UCSD-AML1 (cell line): ENCODE measurements at regions not wholly inside any gene's neighbourhood (a gene's known extent, or its start where the extent isn't known, plus 50 kb on each side); places are given as distances from the start of the nearest gene placed in this dataset.
"Not testable (repeated sequence)": the region's sequence is repeated elsewhere in the genome, so short reads cannot be mapped to it uniquely, and the experiment has no call there.

Experiments
- DNase-seq: peaks from one replicate; lab custom pipeline; 2025; ENCODE audit not compliant: unreplicated experiment; lab: John Stamatoyannopoulos, UW

DNA sequence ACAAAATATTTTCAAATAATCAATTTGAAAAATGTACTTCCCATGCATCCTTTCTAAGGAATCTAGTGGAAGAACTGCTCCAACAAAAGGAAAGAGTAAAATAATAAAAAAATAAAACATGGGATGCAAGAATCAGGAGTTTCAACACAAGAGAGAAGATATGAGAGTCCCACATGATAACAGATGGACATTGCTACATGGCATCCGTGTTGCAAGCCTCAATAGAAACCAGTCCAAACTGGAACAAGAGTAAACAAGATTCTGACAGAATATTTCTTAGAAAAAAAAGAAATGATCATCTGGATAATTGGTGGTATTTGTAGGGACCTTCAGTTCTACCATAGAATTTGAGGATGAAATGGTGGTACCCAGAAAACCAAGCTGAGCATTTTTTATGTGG is 186.8 kb downstream of the FRK start:
- no peak for DNase-seq

DNA sequence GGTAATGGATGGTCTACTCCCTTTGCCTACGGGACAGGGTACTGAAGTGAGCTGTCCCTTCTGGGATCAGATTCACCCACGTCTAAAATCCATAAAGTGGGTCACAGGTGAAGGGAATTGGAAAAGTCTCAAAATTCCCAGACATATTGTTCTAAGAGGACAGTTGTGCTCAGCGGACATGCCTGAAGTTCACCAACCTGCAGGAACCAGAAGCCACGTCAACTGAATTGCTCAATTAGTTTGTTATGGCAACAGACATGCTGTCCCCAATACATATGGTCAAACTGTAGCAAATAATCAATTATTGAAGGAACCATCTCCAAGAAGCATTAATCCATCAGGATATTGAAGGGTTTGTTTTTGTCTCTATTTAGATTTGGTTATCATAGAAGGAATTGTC is 190.2 kb downstream of the FRK start:
- DNase-seq = no peak

GRCh38 chr6:115865914-115866313 is 194.8 kb downstream of the FRK start:
- DNase-seq = no peak

GRCh38 chr6:115863211-115863610 is 197.5 kb downstream of the FRK start:
- no peak for DNase-seq

GRCh38 chr6:115861658-115862057 is 199.0 kb downstream of the FRK start:
- not testable (repeated sequence) for DNase-seq

GRCh38 chr6:115859577-115859976 is 201.1 kb downstream of the FRK start:
- not testable (repeated sequence) for DNase-seq

DNA sequence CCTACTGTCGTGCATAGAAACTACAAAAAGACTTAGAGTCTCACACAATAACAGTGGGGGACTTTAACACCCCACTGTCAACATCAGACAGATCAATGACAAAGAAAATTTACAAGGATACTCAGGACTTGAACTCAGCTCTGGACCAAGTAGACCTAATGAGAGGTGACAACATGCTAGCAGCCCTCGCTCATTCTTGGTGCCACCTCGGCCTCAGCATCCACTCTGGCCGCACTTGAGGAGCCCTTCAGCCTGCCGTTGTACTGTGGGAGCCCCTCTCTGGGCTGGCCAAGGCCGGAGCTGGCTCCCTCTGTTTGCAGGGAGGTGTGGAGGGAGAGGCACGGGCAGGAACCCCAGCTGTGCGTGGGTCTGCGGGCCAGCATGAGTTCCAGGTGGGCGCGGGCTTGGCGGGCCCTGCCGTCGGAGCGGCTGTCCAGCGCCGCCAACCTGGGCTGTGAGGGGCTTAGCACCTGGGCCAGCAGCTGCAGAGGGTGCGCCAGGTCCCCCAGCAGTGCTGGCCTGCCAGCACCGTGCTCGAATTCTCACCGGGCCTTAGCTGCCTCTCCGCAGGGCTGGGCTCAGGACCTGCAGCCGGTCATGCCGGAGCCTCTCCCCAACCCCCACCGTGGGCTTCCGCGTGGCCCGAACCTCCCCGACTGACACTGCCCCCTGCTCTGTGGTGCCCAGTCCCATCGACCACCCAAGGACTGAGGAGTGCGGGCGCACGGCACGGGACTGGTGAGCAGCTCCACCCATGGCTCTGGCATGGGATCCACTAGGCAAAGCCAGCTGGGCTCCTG is 205.6 kb downstream of the FRK start:
- no peak for DNase-seq

DNA sequence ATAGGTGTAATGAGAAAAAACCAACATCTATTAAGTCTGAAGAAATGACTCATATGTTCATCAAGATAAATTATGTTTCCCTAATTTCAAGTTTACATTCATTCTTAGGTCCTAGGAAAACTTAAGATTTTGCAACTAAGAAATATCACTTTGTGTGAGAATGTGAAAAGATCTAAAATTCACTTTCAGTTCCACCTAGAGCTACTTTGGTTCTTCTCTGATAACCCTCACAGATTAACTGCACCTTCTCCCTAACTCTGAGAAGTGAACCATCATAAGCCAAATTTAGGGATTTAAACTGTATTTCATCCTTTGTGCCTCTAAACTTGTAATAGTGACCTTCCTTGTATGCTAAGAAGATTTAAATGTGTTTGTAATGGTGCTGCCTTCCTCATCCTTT is 213.0 kb downstream of the FRK start:
- DNase-seq = no peak

DNA sequence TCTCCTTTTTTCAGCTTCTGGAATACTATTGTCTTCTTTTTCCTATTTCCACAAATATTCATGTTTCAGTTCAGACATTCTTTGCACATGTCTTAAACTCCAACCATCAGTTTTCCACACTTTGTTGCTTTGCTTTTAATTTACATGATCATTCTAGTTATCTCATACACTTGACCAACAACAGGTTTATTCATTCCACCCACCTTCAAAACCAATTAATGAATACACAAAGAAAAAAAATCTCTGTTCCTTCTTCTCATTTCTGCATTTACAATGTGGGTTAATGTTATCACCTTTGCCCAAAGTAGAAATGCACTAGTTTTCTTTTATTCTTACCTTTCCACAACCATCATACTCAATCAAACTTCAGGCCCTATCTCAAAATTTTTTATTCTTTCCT is 216.7 kb downstream of the FRK start:
- no peak for DNase-seq

DNA sequence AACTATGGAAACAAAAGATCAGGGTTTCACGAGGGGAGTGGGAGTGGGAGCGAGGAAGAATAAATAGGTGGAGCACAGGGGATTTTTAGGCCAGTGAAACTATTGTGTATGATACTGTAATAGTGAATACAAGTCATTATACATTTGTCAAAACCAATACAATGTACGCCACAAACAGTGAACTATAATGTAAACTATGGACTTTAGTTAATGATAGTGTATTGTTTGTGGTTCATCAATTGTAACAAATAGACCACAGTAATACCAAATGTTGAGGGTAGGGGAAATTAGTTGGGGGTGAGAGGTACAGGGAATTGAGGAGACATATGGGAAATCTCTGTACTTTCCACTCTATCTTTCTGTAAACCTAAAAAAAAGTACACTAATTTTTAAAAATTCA is 218.4 kb downstream of the FRK start:
- DNase-seq = no peak

- no peak for DNase-seq
Measured at GRCh38 chr6:115839583-115840181, 221.0 kb downstream of the FRK start.

GRCh38 chr6:115838763-115839401 is 221.8 kb downstream of the FRK start:
- DNase-seq = peak; percentile 10

- DNase-seq = no peak
Measured at GRCh38 chr6:115838216-115838615, 222.5 kb downstream of the FRK start.

DNA sequence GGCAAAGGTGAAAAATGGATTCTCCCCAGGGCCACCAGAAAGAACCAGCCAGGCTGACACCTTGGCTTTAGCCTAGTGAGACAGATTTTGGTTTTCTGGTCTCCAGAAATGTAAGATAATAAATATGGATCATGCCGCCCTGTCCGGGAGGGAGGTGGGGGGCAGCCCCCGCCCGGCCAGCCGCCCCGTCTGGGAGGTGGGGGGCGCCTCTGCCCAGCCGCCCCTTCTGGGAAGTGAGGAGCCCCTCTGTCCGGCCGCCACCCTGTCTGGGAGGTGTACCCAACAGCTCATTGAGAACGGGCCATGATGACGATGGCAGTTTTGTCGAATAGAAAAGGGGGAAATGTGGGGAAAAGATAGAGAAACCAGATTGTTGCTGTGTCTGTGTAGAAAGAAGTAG is 224.3 kb downstream of the FRK start:
- DNase-seq = not testable (repeated sequence)

GRCh38 chr6:115835314-115835713 is 225.4 kb downstream of the FRK start:
- no peak for DNase-seq

GRCh38 chr6:115834542-115834941 is 226.1 kb downstream of the FRK start:
- not testable (repeated sequence) for DNase-seq

GRCh38 chr6:115832786-115833185 is 227.9 kb downstream of the FRK start:
- no peak for DNase-seq

- DNase-seq = no peak
Measured at GRCh38 chr6:115832186-115832585, 228.5 kb downstream of the FRK start.

DNA sequence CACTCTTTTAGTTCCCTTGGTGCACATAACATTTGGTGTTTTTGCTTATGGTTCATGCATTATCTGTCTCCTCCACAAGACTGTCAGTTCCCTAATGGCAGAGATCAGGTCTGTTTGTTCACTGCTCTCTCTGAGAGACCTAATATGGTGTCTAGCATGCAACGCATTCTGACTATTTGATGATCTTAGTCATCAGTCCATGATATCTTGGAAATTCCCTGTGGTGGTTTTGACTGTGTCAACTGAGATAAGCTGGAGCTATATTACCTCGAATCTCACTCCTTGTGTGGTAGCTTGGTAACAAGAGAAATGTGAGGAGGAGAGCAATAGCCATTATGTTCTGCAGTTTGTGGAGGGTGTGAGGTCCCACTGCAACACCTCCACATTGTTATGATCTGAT is 229.8 kb downstream of the FRK start:
- DNase-seq = no peak

DNA sequence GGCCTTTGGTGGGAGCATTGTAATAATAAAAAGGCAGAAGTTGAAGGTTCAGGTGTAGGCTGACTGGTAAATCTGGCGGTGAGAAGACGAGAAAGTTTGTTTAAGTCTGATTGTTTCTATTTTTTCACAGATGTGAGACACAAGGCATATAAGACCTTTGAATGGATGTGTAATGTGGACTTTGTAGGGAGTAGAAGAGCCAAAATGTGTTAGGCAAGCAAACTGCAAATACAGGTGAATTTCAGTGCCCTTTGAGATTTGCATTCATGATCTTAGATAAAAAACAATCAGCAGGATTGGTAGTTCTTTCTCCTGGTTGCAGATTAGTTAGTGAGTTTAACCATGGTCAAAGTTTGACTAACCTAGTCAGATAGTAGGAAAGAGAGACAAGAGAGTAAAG is 238.9 kb downstream of the FRK start:
- DNase-seq = no peak

DNA sequence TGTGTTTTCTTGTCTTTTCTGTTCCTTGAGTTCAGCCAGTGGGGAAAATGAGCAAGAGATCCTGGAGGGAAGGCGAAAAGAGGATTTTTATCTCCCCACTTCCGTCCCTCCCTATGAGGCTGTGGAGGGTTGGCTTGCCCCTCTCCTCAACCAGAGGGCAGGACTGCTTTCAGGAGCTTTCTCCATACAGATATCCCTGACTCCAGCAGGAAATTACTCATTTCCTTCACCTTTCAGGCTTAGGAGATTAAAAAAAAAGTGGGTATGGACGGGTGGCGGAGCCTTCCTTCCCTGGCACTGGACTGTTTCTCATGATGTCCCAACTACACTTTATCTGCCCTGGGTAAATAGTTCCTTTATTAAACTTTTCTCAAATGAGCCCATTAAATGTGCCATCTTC is 241.2 kb downstream of the FRK start:
- no peak for DNase-seq

- no peak for DNase-seq
Measured at GRCh38 chr6:115817161-115817560, 243.5 kb downstream of the FRK start.
